B cell (primary cell): ENCODE measurements at regions not wholly inside any gene's neighbourhood (a gene's known extent, or its start where the extent isn't known, plus 50 kb on each side); places are given as distances from the start of the nearest gene placed in this dataset.

Source experiments
- ATAC-seq: fragments of 200-7000 bp; cut with Tn5 transposase; one replicate; pipeline ENCODE4 v1.10.0; 2021; ENCODE audit warnings: low read depth, mild to moderate bottlenecking, moderate number of reproducible peaks, moderate library complexity
- CTCF ChIA-PET: fragments of 350-600 bp; sonication (Branson Sonifier 250); formaldehyde crosslinking; loops from one replicate; lab custom pipeline; 2021; ENCODE audit warnings: antibody characterized with exemption, inconsistent platforms; lab: Charles Lee
- POLR2A ChIA-PET: fragments of 350-600 bp; sonication (Branson Sonifier 250); formaldehyde crosslinking; loops from one replicate; lab custom pipeline; 2021; ENCODE audit warnings: antibody characterized with exemption; lab: Charles Lee
- DNase-seq: peaks from one replicate; pipeline ENCODE4 v3.0.0; 2013
- H2AFZ ChIP-seq: 2 replicates; pipeline ENCODE4 v1.6.1; 2012; ENCODE audit warnings: mild to moderate bottlenecking, low read depth, low read length; ENCODE audit not compliant: insufficient read depth, poor library complexity, severe bottlenecking
- H3K27ac ChIP-seq, 2 donors: 1 replicate in 1 of 2; 2 replicates in 1 of 2; pipeline ENCODE4 v1.5.1; 2012 to 2013; ENCODE audit warnings: low read length in 2 of 2, mild to moderate bottlenecking in 2 of 2, moderate library complexity in 1 of 2
- H3K27me3 ChIP-seq, 4 experiments: fragments of 200-600 bp in 1 of 4; sonication (generic) in 1 of 4; replicated peaks in 1 of 4; 1 replicate in 2 of 4; 2 replicates in 2 of 4; pipeline versions ENCODE4 v1.6.1 to v1.7.0; 2013 to 2016; ENCODE audit warnings: low read length in 3 of 4, mild to moderate bottlenecking in 2 of 4, mixed read lengths in 1 of 4, moderate library complexity in 1 of 4; ENCODE audit not compliant: insufficient read depth in 4 of 4, control insufficient read depth in 3 of 4; ENCODE audit errors: control extremely low read depth in 1 of 4
- H3K36me3 ChIP-seq, 2 experiments: replicated peaks in 1 of 2; 1 replicate in 1 of 2; 2 replicates in 1 of 2; pipeline versions ENCODE4 v1.6.1 to v1.7.1; 2013; ENCODE audit warnings: low read length in 1 of 2; ENCODE audit not compliant: insufficient read depth in 2 of 2, control insufficient read depth in 1 of 2; ENCODE audit errors: control extremely low read depth in 1 of 2, extremely low read depth in 1 of 2
- H3K4me1 ChIP-seq, 2 donors: fragments of 200-600 bp in 1 of 2; sonication (generic) in 1 of 2; 1 replicate in 1 of 2; 2 replicates in 1 of 2; pipeline versions ENCODE4 v1.5.1 to v1.6.1; 2013 to 2017; ENCODE audit warnings: low read length in 2 of 2; ENCODE audit not compliant: control insufficient read depth in 2 of 2, insufficient read depth in 2 of 2
- H3K4me2 ChIP-seq: replicated peaks from 2 replicates; pipeline ENCODE3; 2012; ENCODE audit warnings: mild to moderate bottlenecking, low read depth, low read length; ENCODE audit not compliant: poor library complexity, severe bottlenecking
- H3K4me3 ChIP-seq, 5 experiments: fragments of 200-600 bp in 1 of 5; sonication (generic) in 1 of 5; 1 replicate in 3 of 5; 2 replicates in 2 of 5; pipeline versions ENCODE4 v1.5.1 to v1.7.0; 2011 to 2016; ENCODE audit warnings: low read length in 4 of 5, mild to moderate bottlenecking in 4 of 5, low read depth in 2 of 5, control low read depth in 1 of 5, moderate library complexity in 1 of 5; ENCODE audit not compliant: insufficient read depth in 1 of 5; ENCODE audit errors: control extremely low read depth in 1 of 5, extremely low read depth in 1 of 5
- H3K79me2 ChIP-seq: fragments of 200-600 bp; sonication (generic); one replicate; pipeline ENCODE4 v1.6.0; 2016; ENCODE audit warnings: low read length; ENCODE audit not compliant: control insufficient read depth, insufficient read depth
- H3K9ac ChIP-seq: fragments of 200-600 bp; sonication (generic); 2 replicates; pipeline ENCODE4 v1.6.1; 2017; ENCODE audit warnings: mild to moderate bottlenecking, low read length, moderate library complexity
- H3K9me3 ChIP-seq, 3 donors: one replicate each; pipeline versions ENCODE4 v1.6.1 to v1.7.1; 2013; ENCODE audit warnings: low read length in 2 of 3; ENCODE audit not compliant: control insufficient read depth in 2 of 3, insufficient read depth in 1 of 3; ENCODE audit errors: control extremely low read depth in 1 of 3
- H4K20me1 ChIP-seq: 2 replicates; pipeline ENCODE4 v1.6.0; 2012; ENCODE audit warnings: mild to moderate bottlenecking, low read length; ENCODE audit not compliant: insufficient read depth, control insufficient read depth, poor library complexity, severe bottlenecking
- H3K27ac Mint-ChIP-seq: one replicate; pipeline ENCODE4 v1.8.0; 2021; ENCODE audit warnings: mixed read lengths
- H3K27me3 Mint-ChIP-seq: one replicate; pipeline ENCODE4 v1.8.0; 2021; ENCODE audit warnings: mixed read lengths
- H3K4me1 Mint-ChIP-seq: one replicate; pipeline ENCODE4 v1.8.0; 2021; ENCODE audit warnings: mixed read lengths
- H3K4me3 Mint-ChIP-seq: one replicate; pipeline ENCODE4 v1.8.0; 2021; ENCODE audit warnings: mixed read lengths
- H3K9me3 Mint-ChIP-seq: one replicate; pipeline ENCODE4 v1.8.0; 2022; ENCODE audit warnings: mixed read lengths; ENCODE audit not compliant: insufficient read depth
- EZH2 ChIP-seq: IDR thresholded peaks from 2 replicates; pipeline ENCODE4 v1.6.1; 2012; ENCODE audit warnings: borderline replicate concordance, low read depth, mild to moderate bottlenecking, moderate library complexity, low read length; ENCODE audit not compliant: insufficient read depth, poor library complexity, severe bottlenecking
- WGBS: methylation state at CpG from one replicate; pipeline ENCODE4 v1.1.5; 2013; ENCODE audit warnings: missing lambda C conversion rate; ENCODE audit not compliant: insufficient coverage; 5-methylcytosine and 5-hydroxymethylcytosine counted together
- intact Hi-C: fragments of 100-400 bp; cut with micrococcal nuclease; formaldehyde crosslinking; loops from one replicate; pipeline ENCODE4 v1.10.0; 2022
- TF ChIP-seq, protein P1 (sequence below): fragments of 200-600 bp; IDR thresholded peaks from one replicate; pipeline ENCODE4 v1.8.0; 2022; ENCODE audit warnings: antibody characterized with exemption, mild to moderate bottlenecking

DNA sequence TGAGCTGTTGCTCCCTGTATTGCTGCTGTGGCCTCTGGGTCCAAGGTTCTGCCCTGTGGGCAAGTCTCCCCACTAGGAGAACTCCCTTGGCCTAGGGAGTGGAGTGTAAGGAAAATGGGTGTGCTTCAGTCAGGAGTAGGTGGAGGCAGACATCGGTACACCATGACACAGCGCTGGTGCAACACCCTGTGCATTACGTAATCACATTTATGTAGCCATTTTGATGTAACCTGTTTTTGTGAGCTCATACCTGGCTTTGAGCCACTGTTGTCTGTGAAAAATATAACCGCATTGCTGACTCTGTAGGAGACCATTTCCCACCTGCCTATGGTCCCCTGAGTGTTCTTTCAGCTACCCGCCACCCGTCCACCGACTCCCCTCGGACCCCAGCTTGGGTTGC, 700.5 kb upstream of the AGA start:
- no peaks in the 10 kb centered on the region for H3K4me1 Mint-ChIP-seq
- H3K27ac Mint-ChIP-seq, result no peak overlapping the region
- H3K4me1 ChIP-seq, result no peaks in the 10 kb centered on the region
- CTCF ChIA-PET, result no interaction called here
- H3K4me2 ChIP-seq, result no peak overlapping the region
- H3K4me3 Mint-ChIP-seq, result no peak overlapping the region
- no peak for TF ChIP-seq EZH2
- TF ChIP-seq, protein P1, sequence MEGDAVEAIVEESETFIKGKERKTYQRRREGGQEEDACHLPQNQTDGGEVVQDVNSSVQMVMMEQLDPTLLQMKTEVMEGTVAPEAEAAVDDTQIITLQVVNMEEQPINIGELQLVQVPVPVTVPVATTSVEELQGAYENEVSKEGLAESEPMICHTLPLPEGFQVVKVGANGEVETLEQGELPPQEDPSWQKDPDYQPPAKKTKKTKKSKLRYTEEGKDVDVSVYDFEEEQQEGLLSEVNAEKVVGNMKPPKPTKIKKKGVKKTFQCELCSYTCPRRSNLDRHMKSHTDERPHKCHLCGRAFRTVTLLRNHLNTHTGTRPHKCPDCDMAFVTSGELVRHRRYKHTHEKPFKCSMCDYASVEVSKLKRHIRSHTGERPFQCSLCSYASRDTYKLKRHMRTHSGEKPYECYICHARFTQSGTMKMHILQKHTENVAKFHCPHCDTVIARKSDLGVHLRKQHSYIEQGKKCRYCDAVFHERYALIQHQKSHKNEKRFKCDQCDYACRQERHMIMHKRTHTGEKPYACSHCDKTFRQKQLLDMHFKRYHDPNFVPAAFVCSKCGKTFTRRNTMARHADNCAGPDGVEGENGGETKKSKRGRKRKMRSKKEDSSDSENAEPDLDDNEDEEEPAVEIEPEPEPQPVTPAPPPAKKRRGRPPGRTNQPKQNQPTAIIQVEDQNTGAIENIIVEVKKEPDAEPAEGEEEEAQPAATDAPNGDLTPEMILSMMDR, result no peak
- H3K79me2 ChIP-seq, result no peaks in the 10 kb centered on the region
- intact Hi-C loops, result no loop called here
- H3K36me3 ChIP-seq, result no peaks in the 10 kb centered on the region
- peaks cover 7% of the 10 kb centered on the region for H3K9me3 Mint-ChIP-seq
- no peaks in the 10 kb centered on the region for H3K27me3 ChIP-seq
- POLR2A ChIA-PET, result no interaction called here
- DNase-seq (no peak), ATAC-seq (no peak)
- no peaks in the 10 kb centered on the region for H3K27me3 Mint-ChIP-seq
- 100% methylated on average over 4 of the region's 8 CpGs for WGBS
- no peaks in the 10 kb centered on the region for H4K20me1 ChIP-seq
- H3K27ac ChIP-seq, result no peak overlapping the region
- H3K4me3 ChIP-seq, result no peak overlapping the region
- peaks cover 0 to 30% (median 0%) of the 10 kb centered on the region in 3 donors for H3K9me3 ChIP-seq
- H2AFZ ChIP-seq, result no peak overlapping the region
- H3K9ac ChIP-seq, result no peak overlapping the region

DNA sequence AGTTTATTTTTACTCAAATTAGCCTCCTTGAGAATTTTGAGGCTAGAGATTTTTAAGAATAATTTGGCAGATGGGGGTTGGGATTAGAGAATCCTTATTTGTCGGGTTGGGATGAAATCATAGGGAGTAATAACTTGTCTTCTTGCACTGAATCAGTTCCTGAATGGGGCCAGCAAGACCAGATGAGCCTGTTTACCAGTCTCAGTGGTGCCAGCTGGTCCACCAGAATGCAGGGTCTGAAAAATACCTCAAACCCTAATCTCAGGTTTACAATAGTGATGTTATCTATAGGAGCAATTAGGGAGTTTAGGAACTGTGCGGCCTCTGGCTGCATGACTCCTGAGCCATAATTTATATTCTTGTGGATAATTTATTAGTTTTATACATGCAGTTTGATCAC, 705.9 kb upstream of the AGA start:
- Mint-ChIP-seq H3K9me3 (peaks cover 4% of the 10 kb centered on the region), H3K4me3 (no peak overlapping the region), H3K27ac (no peak overlapping the region), H3K27me3 (no peaks in the 10 kb centered on the region), H3K4me1 (no peaks in the 10 kb centered on the region)
- Histone ChIP-seq H3K27ac (no peak overlapping the region), H3K36me3 (no peaks in the 10 kb centered on the region), H3K79me2 (no peaks in the 10 kb centered on the region), H3K4me1 (no peaks in the 10 kb centered on the region), H3K9me3 (no peaks in the 10 kb centered on the region), H4K20me1 (no peaks in the 10 kb centered on the region), H3K4me2 (no peak overlapping the region), H3K9ac (no peak overlapping the region), H3K27me3 (no peaks in the 10 kb centered on the region), H3K4me3 (no peak overlapping the region), H2AFZ (no peak overlapping the region)
- POLR2A ChIA-PET, result no interaction called here
- DNase-seq, result no peak
- WGBS, result 91% methylated on average over 1 of the region's 2 CpGs
- CTCF ChIA-PET, result no interaction called here
- TF ChIP-seq, protein P1, result no peak
- TF ChIP-seq EZH2, result no peak
- intact Hi-C loops, result no loop called here
- no peak for ATAC-seq
